Smooth muscle cell (in vitro differentiated cells): ENCODE measurements at regions not wholly inside any gene's neighbourhood (a gene's known extent, or its start where the extent isn't known, plus 50 kb on each side); places are given as distances from the start of the nearest gene placed in this dataset.

Source experiments
- DNase-seq: peaks from one replicate; lab custom pipeline; 2025; ENCODE audit not compliant: unreplicated experiment; lab: John Stamatoyannopoulos, UW
- H2AFZ ChIP-seq: fragments of 200-600 bp; sonication (generic); 2 replicates; pipeline ENCODE4 v1.6.0; 2016; ENCODE audit warnings: antibody characterized with exemption, low read depth, mild to moderate bottlenecking
- H3F3A ChIP-seq: fragments of 200-600 bp; sonication (generic); 2 replicates; pipeline ENCODE4 v1.6.0; 2017; ENCODE audit warnings: antibody characterized with exemption, low read depth
- H3K27ac ChIP-seq: fragments of 200-600 bp; sonication (generic); 2 replicates; pipeline ENCODE4 v1.5.1; 2016; ENCODE audit warnings: low read depth, mild to moderate bottlenecking
- H3K27me3 ChIP-seq: fragments of 200-600 bp; sonication (generic); 2 replicates; pipeline ENCODE4 v1.6.1; 2016; ENCODE audit warnings: low read depth, mild to moderate bottlenecking
- H3K36me3 ChIP-seq: fragments of 200-600 bp; sonication (generic); 2 replicates; pipeline ENCODE4 v1.5.1; 2016; ENCODE audit warnings: low read depth
- H3K4me1 ChIP-seq: fragments of 200-600 bp; sonication (generic); 2 replicates; pipeline ENCODE4 v1.5.1; 2016; ENCODE audit warnings: low read depth
- H3K4me2 ChIP-seq: fragments of 200-600 bp; sonication (generic); 2 replicates; pipeline ENCODE4 v1.6.0; 2016; ENCODE audit warnings: mild to moderate bottlenecking
- H3K4me3 ChIP-seq: fragments of 200-600 bp; sonication (generic); 2 replicates; pipeline ENCODE4 v1.5.1; 2016; ENCODE audit warnings: mild to moderate bottlenecking
- H3K79me2 ChIP-seq: fragments of 200-600 bp; sonication (generic); 2 replicates; pipeline ENCODE4 v1.6.0; 2016; ENCODE audit warnings: low read depth, mild to moderate bottlenecking
- H3K9ac ChIP-seq: fragments of 200-600 bp; sonication (generic); 2 replicates; pipeline ENCODE4 v1.6.0; 2016; ENCODE audit warnings: low read depth
- H3K9me3 ChIP-seq: fragments of 200-600 bp; sonication (generic); replicated peaks from 2 replicates; pipeline ENCODE4 v1.5.1; 2016; ENCODE audit warnings: low read depth
- H4K20me1 ChIP-seq: fragments of 200-600 bp; sonication (generic); 2 replicates; pipeline ENCODE4 v1.6.0; 2016; ENCODE audit warnings: low read depth
- WGBS: methylation state at CpG from one replicate; pipeline ENCODE4 v1.1.7; 2016; ENCODE audit warnings: low lambda C conversion rate; 5-methylcytosine and 5-hydroxymethylcytosine counted together
- TF ChIP-seq, protein P1 (sequence below): fragments of 200-600 bp; sonication (generic); IDR thresholded peaks from 2 replicates; pipeline ENCODE4 v1.5.1; 2017; ENCODE audit warnings: borderline replicate concordance, mild to moderate bottlenecking, antibody characterized with exemption; ENCODE audit not compliant: insufficient read depth, poor library complexity, severe bottlenecking

DNA sequence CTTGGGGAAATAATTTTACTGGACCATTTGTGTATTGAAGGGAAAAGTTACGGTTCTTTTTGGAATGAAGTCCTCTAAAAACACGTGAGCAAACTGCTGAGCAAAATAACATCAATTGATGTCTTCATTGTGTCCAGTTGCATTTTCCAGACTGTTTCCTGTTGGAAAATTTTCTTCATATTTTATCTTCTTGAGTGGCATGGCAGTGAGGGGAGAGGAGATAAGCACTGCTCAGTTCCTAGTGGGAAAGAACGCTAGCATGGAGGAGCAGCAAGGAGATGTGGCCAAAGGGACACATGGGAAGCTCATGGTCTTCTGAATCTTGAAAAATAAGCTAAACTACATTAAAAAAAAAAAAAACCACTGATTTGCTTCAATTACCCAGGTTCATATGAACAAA lies 776.0 kb downstream of the TFAP2A start:
- no peaks in the 10 kb centered on the region for H3K79me2 ChIP-seq
- no peak overlapping the region for H3K27ac ChIP-seq
- H3F3A ChIP-seq = no peaks in the 10 kb centered on the region
- TF ChIP-seq, protein P1, sequence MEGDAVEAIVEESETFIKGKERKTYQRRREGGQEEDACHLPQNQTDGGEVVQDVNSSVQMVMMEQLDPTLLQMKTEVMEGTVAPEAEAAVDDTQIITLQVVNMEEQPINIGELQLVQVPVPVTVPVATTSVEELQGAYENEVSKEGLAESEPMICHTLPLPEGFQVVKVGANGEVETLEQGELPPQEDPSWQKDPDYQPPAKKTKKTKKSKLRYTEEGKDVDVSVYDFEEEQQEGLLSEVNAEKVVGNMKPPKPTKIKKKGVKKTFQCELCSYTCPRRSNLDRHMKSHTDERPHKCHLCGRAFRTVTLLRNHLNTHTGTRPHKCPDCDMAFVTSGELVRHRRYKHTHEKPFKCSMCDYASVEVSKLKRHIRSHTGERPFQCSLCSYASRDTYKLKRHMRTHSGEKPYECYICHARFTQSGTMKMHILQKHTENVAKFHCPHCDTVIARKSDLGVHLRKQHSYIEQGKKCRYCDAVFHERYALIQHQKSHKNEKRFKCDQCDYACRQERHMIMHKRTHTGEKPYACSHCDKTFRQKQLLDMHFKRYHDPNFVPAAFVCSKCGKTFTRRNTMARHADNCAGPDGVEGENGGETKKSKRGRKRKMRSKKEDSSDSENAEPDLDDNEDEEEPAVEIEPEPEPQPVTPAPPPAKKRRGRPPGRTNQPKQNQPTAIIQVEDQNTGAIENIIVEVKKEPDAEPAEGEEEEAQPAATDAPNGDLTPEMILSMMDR = no peak
- DNase-seq = no peak
- 78% methylated on average over 3 of the region's 3 CpGs for WGBS
- no peak overlapping the region for H3K9ac ChIP-seq
- H2AFZ ChIP-seq = no peak overlapping the region
- H3K4me1 ChIP-seq = no peaks in the 10 kb centered on the region
- no peak overlapping the region for H3K4me3 ChIP-seq
- no peaks in the 10 kb centered on the region for H4K20me1 ChIP-seq
- H3K27me3 ChIP-seq = no peaks in the 10 kb centered on the region
- no peaks in the 10 kb centered on the region for H3K9me3 ChIP-seq
- no peaks in the 10 kb centered on the region for H3K36me3 ChIP-seq
- no peak overlapping the region for H3K4me2 ChIP-seq

DNA sequence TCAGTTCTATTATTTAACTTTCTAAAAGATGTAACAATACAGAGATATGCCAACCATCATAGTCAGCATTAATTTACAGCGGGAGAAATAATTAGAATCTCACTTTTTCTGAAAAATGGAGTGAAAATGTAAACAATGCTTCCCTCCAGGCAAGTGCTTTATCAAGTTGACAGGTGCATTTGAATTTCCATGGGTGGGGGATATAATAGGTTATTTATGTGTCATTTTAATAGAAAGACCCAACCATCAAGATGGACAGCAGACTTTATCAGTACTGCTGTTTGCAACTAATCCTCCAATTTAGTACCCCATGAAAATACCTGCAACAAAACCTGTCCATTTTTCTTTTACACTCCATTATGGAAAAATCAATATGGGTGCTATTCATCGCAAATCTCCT lies 780.1 kb downstream of the TFAP2A start:
- Histone ChIP-seq H3K4me2 (no peak overlapping the region), H3K9ac (no peak overlapping the region), H4K20me1 (no peaks in the 10 kb centered on the region), H3K9me3 (no peaks in the 10 kb centered on the region), H3K27ac (no peak overlapping the region), H3K79me2 (no peaks in the 10 kb centered on the region), H2AFZ (no peak overlapping the region), H3K4me1 (no peaks in the 10 kb centered on the region), H3K4me3 (no peak overlapping the region), H3K36me3 (no peaks in the 10 kb centered on the region), H3F3A (no peaks in the 10 kb centered on the region), H3K27me3 (no peaks in the 10 kb centered on the region)
- DNase-seq = no peak
- TF ChIP-seq, protein P1 = no peak
- 86% methylated on average over 2 of the region's 2 CpGs for WGBS

DNA sequence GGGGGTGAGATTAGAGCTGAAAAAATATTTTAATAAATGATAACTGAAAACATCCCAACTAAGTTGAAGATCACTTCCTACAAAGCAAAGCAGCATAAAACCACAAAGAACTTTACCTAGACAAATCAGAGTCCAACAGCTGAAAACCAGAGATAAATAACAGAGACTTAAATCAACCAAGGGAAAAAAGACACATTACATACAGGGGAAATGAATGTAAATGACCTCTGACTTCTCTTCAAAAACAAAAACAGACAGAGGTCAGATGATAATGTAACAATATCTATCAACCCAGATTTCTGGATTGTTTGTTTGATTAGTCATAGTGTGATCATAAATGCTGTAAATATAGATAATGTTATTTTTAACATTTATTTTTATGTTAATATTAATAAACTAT lies 782.8 kb downstream of the TFAP2A start:
- no peak overlapping the region for H3K9ac ChIP-seq
- no peaks in the 10 kb centered on the region for H3K79me2 ChIP-seq
- H3K27ac ChIP-seq = no peak overlapping the region
- no peak overlapping the region for H3K4me3 ChIP-seq
- H3K36me3 ChIP-seq = no peaks in the 10 kb centered on the region
- H3K27me3 ChIP-seq = no peaks in the 10 kb centered on the region
- H3K4me2 ChIP-seq = no peak overlapping the region
- H2AFZ ChIP-seq = no peak overlapping the region
- TF ChIP-seq, protein P1 = no peak
- no peaks in the 10 kb centered on the region for H3K9me3 ChIP-seq
- H3F3A ChIP-seq = no peaks in the 10 kb centered on the region
- DNase-seq = no peak
- H3K4me1 ChIP-seq = no peaks in the 10 kb centered on the region
- H4K20me1 ChIP-seq = no peaks in the 10 kb centered on the region

DNA sequence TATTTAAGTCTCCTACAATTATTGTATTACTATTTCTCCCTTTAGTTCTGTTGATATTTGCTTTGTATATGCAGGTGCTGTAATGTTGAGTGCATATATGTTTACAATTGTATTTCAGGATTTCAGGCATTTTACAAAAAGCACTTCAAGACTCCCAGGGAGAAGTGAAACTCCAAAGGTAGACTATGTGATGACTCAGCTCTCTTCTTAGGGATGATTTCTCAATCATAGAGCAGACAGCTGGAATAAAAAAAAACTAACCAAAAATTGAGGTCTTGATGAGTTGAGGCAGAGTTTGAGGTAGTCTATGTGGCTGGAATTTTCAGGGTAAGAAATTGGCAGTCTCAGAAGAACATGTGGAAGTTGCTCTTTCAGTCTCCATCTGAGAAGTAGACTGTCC lies 786.1 kb downstream of the TFAP2A start:
- Histone ChIP-seq H3K9ac (no peak overlapping the region), H2AFZ (no peak overlapping the region), H3K4me1 (no peaks in the 10 kb centered on the region), H3K36me3 (no peaks in the 10 kb centered on the region), H4K20me1 (no peaks in the 10 kb centered on the region), H3F3A (no peaks in the 10 kb centered on the region), H3K27me3 (no peaks in the 10 kb centered on the region), H3K9me3 (peaks cover 3% of the 10 kb centered on the region), H3K79me2 (no peaks in the 10 kb centered on the region), H3K27ac (no peak overlapping the region), H3K4me3 (no peak overlapping the region), H3K4me2 (no peak overlapping the region)
- DNase-seq = no peak
- TF ChIP-seq, protein P1 = no peak
